Brain pericyte (primary cell): ENCODE measurements at regions not wholly inside any gene's neighbourhood (a gene's known extent, or its start where the extent isn't known, plus 50 kb on each side); places are given as distances from the start of the nearest gene placed in this dataset.
"Not testable (repeated sequence)": the region's sequence is repeated elsewhere in the genome, so short reads cannot be mapped to it uniquely, and the experiment has no call there.

Source experiments
- DNase-seq: peaks from one replicate; pipeline ENCODE4 v3.0.0-alpha.2; 2012; ENCODE audit warnings: low read depth, low spot score

DNA sequence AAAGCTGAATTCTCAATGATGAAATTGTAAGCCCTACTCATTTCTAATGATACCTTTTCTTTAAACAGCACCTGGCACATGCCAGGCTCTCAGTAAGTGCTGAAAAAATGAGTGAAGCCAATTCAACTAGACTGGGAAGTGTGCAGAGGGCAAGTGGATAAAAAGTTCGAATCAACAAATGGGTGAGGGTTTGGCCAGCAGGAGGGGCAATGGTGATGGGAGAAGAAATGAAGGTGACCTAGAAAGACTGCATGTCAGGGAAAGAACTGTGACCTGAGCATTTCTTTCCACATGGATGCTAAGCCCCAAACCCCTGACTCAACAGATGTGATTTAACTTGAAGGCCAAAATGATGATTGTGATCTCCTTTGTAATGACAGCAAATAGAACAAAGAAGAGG, 54.6 kb downstream of the DKK1 start:
- no peak for DNase-seq

DNA sequence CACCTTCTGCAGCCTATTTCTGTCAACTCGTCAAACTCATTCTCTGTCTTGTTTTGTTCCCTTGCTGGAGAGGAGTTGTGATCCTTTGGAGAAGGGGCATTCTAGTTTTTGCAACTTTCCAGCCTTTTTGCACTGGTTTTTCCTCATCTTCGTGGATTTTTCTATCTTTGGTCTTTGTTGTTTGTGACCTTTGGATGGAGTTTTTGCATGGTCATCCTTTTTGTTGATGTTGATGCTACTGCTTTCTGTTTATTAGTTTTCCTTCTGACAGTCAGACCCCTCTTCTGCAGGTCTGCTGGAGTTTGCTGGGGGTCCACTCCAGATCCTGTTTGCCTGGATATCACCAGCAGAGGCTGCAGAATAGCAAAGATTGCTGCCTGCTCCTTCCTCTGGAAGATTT, 60.1 kb downstream of the DKK1 start:
- DNase-seq, result not testable (repeated sequence)

DNA sequence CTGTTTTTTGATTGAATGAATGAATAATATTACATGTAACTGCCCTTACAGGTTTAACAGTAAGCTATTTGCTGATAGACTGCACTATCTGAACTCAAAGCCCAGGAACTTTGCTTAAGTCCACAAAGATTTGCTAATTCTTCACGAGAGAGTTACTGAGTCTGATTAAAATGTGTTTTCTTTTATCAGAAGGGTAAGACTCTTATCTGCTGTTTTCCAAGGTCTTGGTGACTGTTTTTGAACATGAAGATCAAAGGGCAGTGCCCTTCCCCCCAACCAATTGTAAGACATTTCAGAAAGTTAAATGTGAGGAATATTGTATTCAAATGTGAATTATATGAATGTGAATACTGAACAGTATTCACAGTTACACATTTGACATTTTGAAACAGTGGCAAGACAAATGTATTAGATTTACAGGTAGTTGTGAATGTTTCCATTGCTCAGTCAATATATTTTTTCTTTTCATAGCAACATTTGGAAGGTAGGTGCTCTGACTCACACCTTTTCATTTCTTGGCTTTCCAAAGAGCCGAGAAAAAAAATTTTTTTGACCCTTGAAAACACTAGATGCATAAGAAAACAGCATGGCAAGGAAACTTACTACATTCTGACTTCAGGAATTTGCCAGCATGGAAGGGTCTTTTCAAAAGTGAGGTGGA, 62.7 kb downstream of the DKK1 start:
- DNase-seq, result no peak

DNA sequence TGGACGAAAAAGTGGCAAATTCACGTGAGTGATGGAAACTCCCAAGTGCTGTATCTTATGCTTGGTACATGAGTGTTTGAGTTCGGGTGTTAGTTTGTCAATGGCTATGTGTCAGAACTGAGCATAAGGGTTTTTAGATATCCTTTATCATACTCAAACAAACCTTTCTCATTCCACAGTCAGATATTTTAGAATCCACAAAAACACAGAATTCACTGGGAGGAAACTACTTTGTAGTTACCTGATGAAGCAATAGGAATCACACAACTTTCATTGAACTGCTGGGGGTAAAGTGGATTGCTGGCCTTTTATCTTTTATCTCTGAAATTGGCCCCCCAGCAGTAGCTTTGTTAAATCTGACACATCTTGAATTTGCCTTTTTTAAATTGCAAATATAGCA, 64.0 kb downstream of the DKK1 start:
- no peak for DNase-seq

DNA sequence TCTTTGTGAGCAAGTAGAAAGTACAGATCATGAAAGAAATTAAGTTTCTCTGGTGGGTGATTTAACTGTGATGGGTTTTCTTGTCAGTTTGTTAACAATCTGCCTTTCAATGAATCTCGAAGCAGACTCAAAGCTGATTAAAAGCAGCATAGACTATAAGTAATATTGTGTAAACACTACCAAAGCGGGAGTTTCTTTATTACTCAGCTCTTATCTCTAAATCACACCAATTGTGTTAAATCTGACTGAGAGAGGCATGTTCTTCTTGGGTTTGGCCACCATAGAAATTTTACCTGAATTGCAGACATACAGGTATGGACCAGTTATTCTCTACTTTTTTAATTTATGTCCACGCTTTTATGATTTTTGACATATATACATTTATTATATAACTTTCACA, 65.2 kb downstream of the DKK1 start:
- DNase-seq, result no peak

DNA sequence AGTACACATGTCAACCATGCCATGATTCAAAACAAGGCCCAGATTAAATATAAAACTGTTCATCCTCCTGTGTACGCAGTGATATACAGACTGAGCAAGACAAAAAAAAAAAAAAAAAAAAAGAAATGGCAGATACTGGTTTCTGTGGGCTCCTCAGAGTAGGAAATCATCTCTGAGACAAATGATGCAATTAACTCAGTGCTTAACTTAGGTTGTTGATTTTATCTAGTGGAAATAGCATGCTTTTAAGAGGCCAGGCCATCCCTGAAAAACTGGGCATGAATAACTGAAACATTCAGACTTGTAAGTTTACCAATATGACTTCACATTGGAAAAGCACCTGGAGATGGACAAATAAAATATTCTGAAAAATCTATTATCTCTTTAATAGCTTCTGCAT, 69.0 kb downstream of the DKK1 start:
- no peak for DNase-seq

DNA sequence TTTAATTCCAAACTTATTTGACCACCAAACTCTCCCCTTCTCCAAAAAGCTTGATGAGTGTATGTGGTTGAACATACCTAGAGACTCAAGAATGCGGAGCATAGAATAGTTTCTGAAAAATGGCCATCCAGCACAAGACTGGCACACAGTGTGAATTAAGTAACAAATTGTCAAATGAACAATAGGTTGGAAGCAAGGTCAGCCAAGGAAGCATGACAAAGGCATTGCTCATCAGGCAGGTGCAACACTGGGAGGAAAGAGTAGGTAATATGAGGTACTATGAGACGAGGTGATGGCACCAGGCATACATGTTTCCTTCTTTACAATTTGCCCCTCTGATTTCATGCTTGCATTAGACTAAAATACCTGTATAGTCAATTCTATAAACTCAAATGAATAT, 73.7 kb downstream of the DKK1 start:
- no peak for DNase-seq

DNA sequence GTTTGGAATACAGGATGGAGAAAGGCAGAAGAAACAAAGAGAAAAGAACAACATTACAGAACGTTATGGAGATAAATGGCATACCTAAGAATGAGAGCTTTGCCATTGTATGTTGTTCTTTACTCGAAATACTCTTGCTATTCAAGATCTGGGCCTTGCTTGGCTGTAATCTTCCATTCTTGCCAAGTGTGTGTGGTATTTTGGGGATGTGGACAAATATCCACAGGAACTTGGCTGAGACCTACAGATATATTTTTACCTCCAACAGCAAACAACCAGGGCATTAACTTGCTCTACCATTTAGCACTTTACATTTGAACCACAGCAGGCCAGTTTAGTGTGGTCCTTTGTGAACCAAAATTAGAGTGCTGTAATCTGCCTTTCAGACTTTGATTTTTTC, 76.3 kb downstream of the DKK1 start:
- DNase-seq, result no peak

DNA sequence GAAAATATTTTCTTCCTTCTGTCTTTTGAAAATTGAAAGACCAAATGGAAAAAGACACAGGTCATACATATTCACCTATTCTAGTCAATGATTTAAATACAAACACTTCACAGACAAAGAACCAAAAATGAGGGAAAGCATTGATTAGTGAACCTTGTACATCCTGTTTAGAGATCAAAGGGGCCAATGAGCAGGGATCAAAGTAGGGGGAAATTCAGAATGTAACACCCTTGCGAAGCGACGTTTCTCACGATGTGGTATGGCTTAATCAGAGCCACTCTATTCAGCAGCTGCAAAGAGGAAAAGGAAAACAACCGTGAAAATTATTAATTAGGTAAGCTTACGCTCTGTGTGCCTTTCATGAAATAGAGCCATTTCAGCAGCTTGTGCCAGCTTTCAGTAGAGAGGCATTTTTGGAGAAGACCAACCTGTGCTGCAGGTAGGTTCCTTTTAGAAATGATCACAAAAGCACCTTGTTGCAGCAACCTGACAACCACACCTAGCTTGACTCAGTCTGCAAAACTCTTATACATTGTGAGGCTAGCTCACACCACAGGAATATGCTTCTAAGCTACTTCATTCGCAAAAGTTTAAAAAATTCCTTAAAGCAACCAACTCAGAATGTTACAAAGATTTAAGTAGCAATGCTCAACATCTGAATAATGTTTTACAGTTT, 78.0 kb downstream of the DKK1 start:
- DNase-seq, result no peak

DNA sequence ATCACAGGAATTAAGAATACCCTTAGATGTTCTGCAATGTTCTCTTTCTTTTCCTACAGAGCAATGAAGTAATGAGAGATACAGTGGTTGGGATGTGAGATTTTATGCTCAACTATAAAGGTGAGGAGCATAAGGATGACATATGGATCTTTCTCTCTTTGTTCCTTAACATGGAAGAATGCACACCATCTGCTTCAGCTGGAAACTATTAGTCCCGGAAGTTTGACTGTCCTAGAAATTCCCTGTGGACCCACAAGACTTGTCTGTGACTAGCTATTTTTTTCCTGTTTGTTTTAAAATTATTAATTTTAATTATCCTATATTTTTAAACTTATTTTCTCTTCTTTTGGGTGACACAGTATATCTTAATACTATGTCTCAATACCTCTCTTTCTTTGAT, 80.2 kb downstream of the DKK1 start:
- no peak for DNase-seq

DNA sequence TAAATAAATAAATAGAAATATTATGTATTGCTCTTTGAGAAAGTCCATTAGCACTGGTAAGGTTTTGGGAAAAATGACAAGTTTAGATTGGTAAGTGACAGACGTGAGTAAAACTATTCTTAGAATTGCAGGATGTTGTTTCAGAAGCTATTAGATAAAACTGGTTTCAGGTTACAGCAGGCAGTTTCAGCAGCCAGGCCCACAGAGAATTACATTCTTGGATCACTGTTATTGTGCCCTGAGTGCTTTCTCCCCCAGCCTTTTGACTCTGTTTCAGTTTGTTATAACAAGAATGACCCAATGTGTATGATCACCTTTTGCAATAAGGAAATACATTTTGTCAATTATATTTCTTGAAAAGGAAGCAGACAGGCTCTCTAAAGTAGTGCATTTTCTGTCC, 86.5 kb downstream of the DKK1 start:
- no peak for DNase-seq

DNA sequence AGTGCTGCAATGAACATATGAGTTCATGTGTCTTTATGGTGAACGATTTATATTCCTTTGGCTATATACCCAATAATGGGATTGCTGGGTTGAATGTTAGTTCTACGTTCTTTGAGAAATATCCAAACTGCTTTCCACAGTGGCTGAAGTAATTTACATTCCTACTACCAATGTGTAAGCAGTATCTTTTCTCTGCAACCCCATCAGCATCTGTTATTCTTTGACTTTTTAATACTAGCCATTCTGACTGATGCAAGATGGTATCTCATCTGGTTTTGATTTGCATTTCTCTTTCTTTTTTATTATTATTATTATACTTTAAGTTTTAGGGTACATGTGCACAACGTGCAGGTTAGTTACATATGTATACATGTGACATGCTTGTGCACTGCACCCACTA, 89.7 kb downstream of the DKK1 start:
- DNase-seq, result not testable (repeated sequence)

DNA sequence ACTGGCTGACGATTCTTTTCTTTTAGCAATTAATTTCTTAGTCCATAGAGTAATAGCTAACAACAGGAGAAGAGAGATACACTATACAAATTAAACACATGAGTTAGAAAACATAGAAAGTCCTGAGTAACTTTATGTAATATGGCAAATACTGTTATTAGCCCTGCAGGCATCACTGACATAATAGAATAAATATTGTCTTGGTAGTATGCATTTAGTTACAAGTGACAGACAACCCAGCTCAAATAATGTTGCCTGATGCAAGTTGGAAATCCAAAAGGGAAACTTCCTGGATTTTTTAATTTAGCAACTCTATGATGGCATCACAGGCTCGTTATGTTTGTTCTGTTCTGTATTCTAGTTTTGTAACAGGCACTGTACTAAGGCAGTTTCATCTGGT, 95.1 kb downstream of the DKK1 start:
- DNase-seq, result no peak

DNA sequence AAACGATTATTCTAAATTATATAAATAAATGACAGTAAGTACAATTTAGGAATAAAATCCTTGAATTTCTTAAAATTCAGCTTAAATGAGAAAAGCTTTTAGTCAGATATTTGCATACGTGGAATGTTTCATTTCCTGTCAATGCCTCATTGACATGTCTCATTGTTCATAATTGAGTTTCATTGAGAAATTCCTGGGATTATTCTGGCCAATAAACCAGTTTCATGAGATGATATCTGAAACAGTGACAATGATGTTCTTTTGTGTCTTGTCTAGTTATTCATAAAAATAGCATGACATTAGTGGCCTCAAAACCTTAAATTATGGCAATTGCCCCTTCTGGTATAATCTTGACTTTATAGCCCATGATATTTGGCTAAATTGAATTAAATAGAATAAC, 95.8 kb downstream of the DKK1 start:
- DNase-seq, result no peak

DNA sequence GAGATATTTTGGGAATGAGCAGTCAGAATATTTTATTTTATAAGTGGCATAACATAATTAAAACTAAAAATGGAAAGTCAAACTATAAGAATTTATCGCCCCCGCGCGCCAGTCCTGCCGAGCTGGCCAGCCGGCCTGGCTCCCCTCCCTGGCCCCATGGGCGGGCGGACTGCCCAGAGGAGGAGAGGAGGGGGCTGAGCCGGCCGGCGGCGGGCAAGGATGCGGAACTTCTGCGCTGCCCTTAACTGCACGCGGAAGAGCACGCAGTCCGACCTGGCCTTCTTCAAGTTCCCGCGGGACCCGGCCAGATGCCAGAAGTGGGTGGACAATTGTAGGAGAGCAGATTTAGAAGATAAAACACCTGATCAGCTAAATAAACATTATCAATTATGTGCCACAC, 96.8 kb downstream of the DKK1 start:
- no peak for DNase-seq

DNA sequence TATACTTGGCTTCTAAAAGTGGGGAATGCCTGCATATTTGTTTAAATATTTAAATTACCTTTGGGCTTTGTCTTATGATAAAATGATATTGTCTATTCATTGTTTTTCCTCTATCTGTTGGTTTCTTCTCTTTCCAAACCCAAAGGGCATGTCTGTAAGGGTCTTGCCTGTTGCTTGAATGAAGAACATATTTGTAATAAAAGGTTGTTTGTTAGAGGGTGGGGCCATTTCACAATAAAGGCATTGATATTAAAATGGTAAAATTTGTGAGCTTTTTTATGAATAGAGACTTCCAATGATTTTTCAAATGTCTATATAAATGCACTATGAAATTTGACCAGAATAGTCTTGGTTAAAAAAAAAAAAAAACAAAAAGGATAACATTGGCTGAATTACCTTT, 105.2 kb downstream of the DKK1 start:
- no peak for DNase-seq

DNA sequence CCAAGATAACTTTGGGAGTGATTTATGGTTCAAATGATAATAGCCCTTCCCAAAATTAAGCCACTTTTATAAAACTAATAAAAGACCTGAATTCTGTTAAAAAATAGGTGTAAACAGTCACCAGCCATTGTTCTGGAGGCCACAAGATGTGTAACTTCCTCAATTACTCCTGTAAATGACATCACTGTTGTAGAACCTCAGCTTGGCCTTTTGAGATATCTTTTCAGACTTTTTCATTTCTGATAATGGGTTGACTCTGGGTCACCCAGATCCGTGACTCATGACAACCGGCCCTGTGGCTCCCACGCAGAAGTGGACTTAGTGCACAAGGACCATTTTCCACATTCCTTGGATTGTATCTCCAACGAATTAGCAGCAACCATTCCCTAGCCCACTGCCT, 106.6 kb downstream of the DKK1 start:
- DNase-seq, result no peak

DNA sequence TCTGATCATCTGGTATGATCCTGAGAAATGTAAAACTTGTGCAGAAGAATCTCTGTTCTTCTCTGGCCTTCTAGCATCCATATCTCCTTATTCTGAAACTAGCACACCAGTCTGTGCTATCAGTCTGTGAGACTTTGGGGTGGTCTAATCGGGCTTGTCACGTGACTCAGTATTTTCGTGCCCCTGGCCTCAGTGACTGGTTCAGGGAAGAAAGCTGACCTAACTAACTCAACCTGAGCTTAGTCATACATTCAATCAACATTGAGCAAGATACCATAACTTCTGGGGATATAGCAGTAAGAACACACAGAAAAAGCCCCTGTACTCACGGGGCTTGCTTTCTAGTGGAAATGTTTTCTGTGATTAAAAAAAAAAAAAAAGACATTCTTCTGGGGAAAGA, 109.3 kb downstream of the DKK1 start:
- DNase-seq, result no peak

DNA sequence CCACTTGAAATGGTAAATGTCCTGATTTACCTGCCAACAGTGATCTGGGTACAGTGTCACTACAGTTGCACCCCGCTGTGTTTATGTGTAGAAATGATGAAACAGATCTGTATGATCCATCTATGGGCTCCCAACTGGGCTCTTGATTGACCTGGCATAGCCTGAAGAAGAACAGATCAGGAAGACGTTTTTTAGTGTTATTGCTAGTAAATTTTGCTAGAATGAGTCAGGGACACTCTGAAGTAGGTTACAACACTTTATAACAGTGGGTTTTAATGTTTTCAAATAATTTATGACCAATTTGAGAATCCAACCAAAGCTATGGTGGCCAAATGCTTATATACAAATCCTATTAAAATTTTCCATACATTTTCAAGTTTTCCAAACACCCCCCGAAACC, 110.3 kb downstream of the DKK1 start:
- no peak for DNase-seq

DNA sequence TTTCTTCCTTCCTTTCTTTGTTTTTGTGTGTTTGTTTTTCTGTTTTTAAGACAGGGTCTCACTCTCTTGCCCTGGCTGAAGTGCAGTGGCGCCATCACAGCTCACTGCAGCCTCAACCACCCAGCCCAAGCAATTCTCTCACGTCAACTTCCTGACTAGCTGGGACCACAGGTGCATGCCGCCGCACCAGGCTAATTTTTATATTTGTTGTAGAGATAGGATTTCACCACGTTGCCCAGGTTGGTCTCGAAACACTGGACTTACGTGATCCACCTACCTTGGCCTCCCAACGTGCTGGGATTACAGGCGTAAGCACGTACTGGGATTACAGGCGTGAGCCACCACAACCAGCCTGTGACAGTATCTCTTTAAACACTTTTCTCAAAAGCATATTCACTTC, 120.7 kb downstream of the DKK1 start:
- no peak for DNase-seq

DNA sequence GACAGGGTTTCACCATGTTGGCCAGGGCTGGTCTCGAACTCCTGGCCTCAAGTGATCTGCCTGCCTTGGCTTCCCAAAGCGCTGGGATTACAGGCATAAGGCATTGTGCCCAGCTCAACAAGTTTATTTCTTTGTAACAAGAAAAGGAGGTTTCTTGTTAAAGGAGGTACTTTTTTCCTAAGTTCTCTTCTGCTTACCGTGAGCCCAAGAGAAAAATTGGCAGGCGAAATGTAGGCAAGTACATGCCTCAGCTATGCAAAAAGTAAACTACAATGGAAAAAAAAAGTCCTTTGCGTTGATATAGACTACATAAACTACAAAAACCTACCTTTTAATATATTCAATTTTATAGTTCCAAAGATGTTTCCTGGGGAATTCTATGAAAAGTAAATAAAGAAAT, 122.6 kb downstream of the DKK1 start:
- no peak for DNase-seq

DNA sequence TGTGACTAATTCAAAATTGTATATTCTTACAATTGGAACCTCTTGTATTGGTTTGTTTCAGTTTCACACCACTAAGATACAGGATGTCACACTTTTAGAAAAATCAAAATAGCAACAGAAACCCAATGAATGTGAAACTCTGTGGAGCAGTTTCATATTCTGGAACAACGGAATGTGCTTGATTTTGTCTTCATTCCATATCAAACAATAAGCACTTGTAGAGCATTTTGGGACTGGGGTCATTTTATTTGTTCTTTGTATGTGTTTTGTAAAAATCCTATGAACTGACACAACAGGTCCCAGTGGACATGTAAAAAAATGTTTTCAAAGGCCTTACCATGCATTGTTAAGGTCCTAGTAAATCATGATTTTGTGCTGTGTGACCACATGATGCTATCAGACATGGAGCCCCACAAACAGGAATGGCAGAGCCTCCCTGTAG, 123.1 kb downstream of the DKK1 start:
- no peak for DNase-seq

DNA sequence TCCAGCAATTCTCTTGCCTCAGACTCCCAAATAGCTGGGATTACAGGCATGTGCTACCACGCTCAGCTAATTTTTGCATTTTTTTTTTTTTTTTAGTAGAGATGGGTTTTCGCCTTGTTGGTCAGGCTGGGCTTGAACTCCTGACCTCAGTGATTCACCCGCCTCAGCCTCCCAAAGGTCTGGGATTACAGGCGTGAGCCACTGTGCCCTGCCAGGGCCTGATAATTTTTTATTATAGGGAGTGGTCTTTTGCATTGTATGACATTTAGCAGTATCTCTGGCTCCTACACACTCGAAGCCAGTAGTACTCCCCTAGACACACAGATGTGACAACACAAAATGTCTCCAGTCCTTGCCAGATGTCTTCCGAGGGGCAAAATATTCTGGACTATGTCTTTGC, 124.0 kb downstream of the DKK1 start:
- DNase-seq, result no peak
